ENCODE measurements at regions not wholly inside any gene's neighbourhood (a gene's known extent, or its start where the extent isn't known, plus 50 kb on each side); places are given as distances from the start of the nearest gene placed in this dataset.

GRCh38 chr3:31270010-31270409, 262.7 kb upstream of the STT3B start:
- H3K56ac ChIP-seq (ENCODE audit: insufficient read length, low read depth, low read length): no peak overlapping the region
- H3K4me2 ChIP-seq (ENCODE audit: insufficient read depth, insufficient read length, low read length): no peak overlapping the region
- no peak overlapping the region for H2BK5ac ChIP-seq (ENCODE audit: insufficient read length, low read length)
- no peak overlapping the region for H2BK15ac ChIP-seq (ENCODE audit: low read depth, low read length)
- H2AK5ac ChIP-seq (ENCODE audit: insufficient read length, low read length): no peak overlapping the region
- no peaks in the 10 kb centered on the region; the same call in 1 of the 2 replicates for H3K4me1 ChIP-seq (ENCODE audit: insufficient read depth, low read length)
- Mint-ChIP-seq H3K4me3 (no peak overlapping the region), H3K27ac (no peak overlapping the region), H3K36me3 (ENCODE audit: insufficient read depth in 1 of 3, low read depth in 3 of 3) (no peaks in the 10 kb centered on the region), H3K9me3 (no peaks in the 10 kb centered on the region; a peak in 1 of 5 replicates), H3K27me3 (ENCODE audit: low read depth) (peaks cover 2% of the 10 kb centered on the region; the same call in 1 of the 2 replicates), H3K4me1 (peaks cover 5 to 7% of the 10 kb centered on the region in 2 experiments)
- H3K27ac ChIP-seq (ENCODE audit: insufficient read length, low read depth, low read length): no peak overlapping the region
- H3K14ac ChIP-seq (ENCODE audit: insufficient read depth, low read length): no peak overlapping the region
- H3K9ac ChIP-seq (ENCODE audit: extremely low read depth, insufficient read length, low read length): no peak overlapping the region
- no peak overlapping the region for H2BK120ac ChIP-seq (ENCODE audit: low read depth, low read length, poor library complexity, severe bottlenecking)
- H3K4ac ChIP-seq (ENCODE audit: low read depth, low read length): no peak overlapping the region
- no peaks in the 10 kb centered on the region for H3K79me2 ChIP-seq (ENCODE audit: insufficient read depth, low read length)
- H3K27me3 ChIP-seq (ENCODE audit: insufficient read depth, low read length): no peaks in the 10 kb centered on the region
- no peak overlapping the region for H2AFZ ChIP-seq (ENCODE audit: low read length)
- H3K23me2 ChIP-seq (ENCODE audit: insufficient read length, low read depth, low read length, poor library complexity, severe bottlenecking): no peaks in the 10 kb centered on the region
- H2BK12ac ChIP-seq (ENCODE audit: insufficient read length, low read depth, low read length): no peak overlapping the region
- no peak overlapping the region for H4K5ac ChIP-seq (ENCODE audit: insufficient read length, low read depth, low read length)
- H4K91ac ChIP-seq (ENCODE audit: insufficient read length, low read depth, low read length): no peak overlapping the region
- no peak for DNase-seq
- H4K8ac ChIP-seq (replicated peaks; ENCODE audit: insufficient read length, low read depth, low read length): no peak overlapping the region
- TF ChIP-seq CTCF (conservative IDR thresholded peaks at IDR 0.05): no peak
- no peak overlapping the region for H3K18ac ChIP-seq (ENCODE audit: insufficient read length, low read depth, low read length)
- no peaks in the 10 kb centered on the region for H4K20me1 ChIP-seq (ENCODE audit: control insufficient read depth, insufficient read depth, insufficient read length)
- H3T11ph ChIP-seq (ENCODE audit: low read length): no peak overlapping the region
- H3K23ac ChIP-seq (ENCODE audit: insufficient read length, low read depth, low read length): no peak overlapping the region
- no peaks in the 10 kb centered on the region for H3K79me1 ChIP-seq (ENCODE audit: insufficient read depth, low read depth, low read length, poor library complexity, severe bottlenecking)
- H3K9me3 ChIP-seq (ENCODE audit: control insufficient read depth, low read depth, low read length): no peaks in the 10 kb centered on the region
- H2BK20ac ChIP-seq (ENCODE audit: low read depth, low read length, poor library complexity, severe bottlenecking): no peak overlapping the region
